HG02571 (cell line): ENCODE measurements at regions not wholly inside any gene's neighbourhood (a gene's known extent, or its start where the extent isn't known, plus 50 kb on each side); places are given as distances from the start of the nearest gene placed in this dataset.
"Not testable (repeated sequence)": the region's sequence is repeated elsewhere in the genome, so short reads cannot be mapped to it uniquely, and the experiment has no call there.

Experiments used
- ATAC-seq: cut with Tn5 transposase; IDR thresholded peaks from one replicate; pipeline ENCODE4 v1.9.1; 2021; ENCODE audit warnings: mild to moderate bottlenecking, moderate library complexity; ENCODE audit not compliant: unreplicated experiment

- ATAC-seq, result no peak
Measured at GRCh38 chr15:36039996-36040572, 494.1 kb upstream of the DPH6 start.

GRCh38 chr15:36047018-36047716 lies 501.2 kb upstream of the DPH6 start:
- ATAC-seq, result not testable (repeated sequence)

- ATAC-seq, result no peak
Measured at GRCh38 chr15:36050899-36051298, 504.9 kb upstream of the DPH6 start.

GRCh38 chr15:36052641-36053040 lies 506.7 kb upstream of the DPH6 start:
- not testable (repeated sequence) for ATAC-seq

GRCh38 chr15:36053746-36054145 lies 507.8 kb upstream of the DPH6 start:
- no peak for ATAC-seq

- ATAC-seq, result no peak
Measured at GRCh38 chr15:36059596-36059995, 513.6 kb upstream of the DPH6 start.

- no peak for ATAC-seq
Measured at GRCh38 chr15:36062357-36062756, 516.4 kb upstream of the DPH6 start.

GRCh38 chr15:36066757-36067156 lies 512.7 kb upstream of the CDIN1 start:
- no peak for ATAC-seq

GRCh38 chr15:36067483-36068274 lies 511.7 kb upstream of the CDIN1 start:
- ATAC-seq, result no peak

GRCh38 chr15:36075333-36075732 lies 504.1 kb upstream of the CDIN1 start:
- ATAC-seq, result no peak

GRCh38 chr15:36079021-36079420 lies 500.4 kb upstream of the CDIN1 start:
- ATAC-seq, result no peak

- no peak for ATAC-seq
Measured at GRCh38 chr15:36080759-36081158, 498.7 kb upstream of the CDIN1 start.

- no peak for ATAC-seq
Measured at GRCh38 chr15:36090286-36090946, 489.0 kb upstream of the CDIN1 start.

GRCh38 chr15:36106640-36107335 lies 472.6 kb upstream of the CDIN1 start:
- no peak for ATAC-seq

- no peak for ATAC-seq
Measured at GRCh38 chr15:36108541-36108940, 470.9 kb upstream of the CDIN1 start.

GRCh38 chr15:36109943-36110658 lies 469.3 kb upstream of the CDIN1 start:
- ATAC-seq, result no peak

GRCh38 chr15:36110659-36110993 lies 468.8 kb upstream of the CDIN1 start:
- no peak for ATAC-seq

- ATAC-seq, result no peak
Measured at GRCh38 chr15:36117296-36117787, 462.1 kb upstream of the CDIN1 start.

- ATAC-seq, result no peak
Measured at GRCh38 chr15:36126194-36126593, 453.2 kb upstream of the CDIN1 start.

- ATAC-seq, result no peak
Measured at GRCh38 chr15:36130641-36131310, 448.6 kb upstream of the CDIN1 start.
